ENCODE measurements at regions not wholly inside any gene's neighbourhood (a gene's known extent, or its start where the extent isn't known, plus 50 kb on each side); places are given as distances from the start of the nearest gene placed in this dataset.

GRCh38 chr9:119652931-119653330 lies 283.7 kb upstream of the BRINP1 start:
- TF ChIP-seq POLR2A (IDR thresholded peaks at IDR 0.05): no peak
- TF ChIP-seq, protein P1, sequence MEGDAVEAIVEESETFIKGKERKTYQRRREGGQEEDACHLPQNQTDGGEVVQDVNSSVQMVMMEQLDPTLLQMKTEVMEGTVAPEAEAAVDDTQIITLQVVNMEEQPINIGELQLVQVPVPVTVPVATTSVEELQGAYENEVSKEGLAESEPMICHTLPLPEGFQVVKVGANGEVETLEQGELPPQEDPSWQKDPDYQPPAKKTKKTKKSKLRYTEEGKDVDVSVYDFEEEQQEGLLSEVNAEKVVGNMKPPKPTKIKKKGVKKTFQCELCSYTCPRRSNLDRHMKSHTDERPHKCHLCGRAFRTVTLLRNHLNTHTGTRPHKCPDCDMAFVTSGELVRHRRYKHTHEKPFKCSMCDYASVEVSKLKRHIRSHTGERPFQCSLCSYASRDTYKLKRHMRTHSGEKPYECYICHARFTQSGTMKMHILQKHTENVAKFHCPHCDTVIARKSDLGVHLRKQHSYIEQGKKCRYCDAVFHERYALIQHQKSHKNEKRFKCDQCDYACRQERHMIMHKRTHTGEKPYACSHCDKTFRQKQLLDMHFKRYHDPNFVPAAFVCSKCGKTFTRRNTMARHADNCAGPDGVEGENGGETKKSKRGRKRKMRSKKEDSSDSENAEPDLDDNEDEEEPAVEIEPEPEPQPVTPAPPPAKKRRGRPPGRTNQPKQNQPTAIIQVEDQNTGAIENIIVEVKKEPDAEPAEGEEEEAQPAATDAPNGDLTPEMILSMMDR (IDR thresholded peaks at IDR 0.05): no peak
- 53 to 67% methylated on average over 5 of the region's 5 CpGs for WGBS, 2 donors
- no peak overlapping the region for H3K4me3 ChIP-seq (ENCODE audit: low read depth, poor library complexity, severe bottlenecking)
- intact Hi-C loops (cut with DNase I; ENCODE audit: low total_unique reads): loop anchor here (10.0 kb wide), 1 partner anchor 268 kb away; no protein-coding TSS in a partner anchor
- DNase-seq (ENCODE audit: low spot score in 2 of 2): no peak

DNA sequence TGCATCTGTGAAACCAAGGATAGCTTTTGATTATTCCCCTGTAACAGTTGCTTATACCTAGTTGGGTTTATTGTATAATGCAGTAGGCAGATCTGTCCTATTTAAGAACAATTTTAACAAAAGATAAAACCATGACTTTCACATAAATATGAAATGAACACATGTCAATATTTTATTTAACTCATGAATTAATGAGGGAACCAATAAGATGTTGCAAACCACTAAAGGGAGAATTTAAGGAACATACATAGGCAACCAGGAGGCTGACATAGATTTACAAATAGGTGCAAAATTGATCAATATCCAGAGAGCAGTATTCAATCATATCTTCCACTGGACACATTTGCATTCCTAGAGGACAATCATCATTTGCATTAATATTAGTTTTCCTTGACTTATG lies 280.0 kb upstream of the BRINP1 start:
- no peak for DNase-seq (ENCODE audit: low spot score in 2 of 2)
- TF ChIP-seq, protein P1 (IDR thresholded peaks at IDR 0.05): no peak
- TF ChIP-seq POLR2A (IDR thresholded peaks at IDR 0.05): no peak
- intact Hi-C loops (cut with DNase I; ENCODE audit: low total_unique reads): no loop called here
- H3K4me3 ChIP-seq (ENCODE audit: low read depth, poor library complexity, severe bottlenecking): no peak overlapping the region

DNA sequence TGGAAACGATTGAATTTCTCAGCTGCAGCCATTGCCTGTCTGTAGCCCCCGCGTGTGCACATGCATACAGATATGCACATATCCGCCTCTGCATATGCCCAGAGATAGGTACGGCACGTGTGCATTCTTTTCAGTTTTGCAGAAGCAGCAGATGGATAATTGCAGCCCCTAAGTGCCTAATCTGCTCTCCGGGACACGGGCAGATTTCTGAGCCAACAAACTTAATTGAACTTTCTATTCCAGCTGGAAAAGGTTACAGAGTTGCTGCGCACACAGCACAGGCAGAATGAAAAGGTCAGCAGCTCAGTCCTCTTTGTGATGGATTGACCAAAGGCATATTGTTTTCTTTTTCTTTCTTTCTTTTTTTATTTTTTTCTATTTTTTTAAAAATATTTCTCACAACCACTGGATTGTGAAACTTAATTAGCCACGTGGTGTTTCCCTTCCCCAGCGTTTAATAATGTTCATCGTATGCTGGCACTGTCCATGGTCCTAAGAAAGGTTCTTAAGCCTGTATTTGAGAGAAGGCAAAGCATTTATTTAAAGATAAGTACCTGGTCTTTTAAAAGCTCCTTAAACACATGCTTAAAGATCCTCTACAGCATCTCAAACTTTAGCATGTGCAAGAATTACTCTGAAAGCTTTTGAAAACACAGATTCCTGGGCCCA lies 270.2 kb upstream of the BRINP1 start:
- TF ChIP-seq, protein P1 (IDR thresholded peaks at IDR 0.05): no peak
- TF ChIP-seq POLR2A (IDR thresholded peaks at IDR 0.05): no peak
- intact Hi-C loops (cut with DNase I; ENCODE audit: low total_unique reads): no loop called here
- DNase-seq (ENCODE audit: low spot score in 2 of 2): no peak
- no peak overlapping the region for H3K4me3 ChIP-seq (ENCODE audit: low read depth, poor library complexity, severe bottlenecking)
- 54 to 56% methylated on average over 12 of the region's 12 CpGs for WGBS, 2 donors

GRCh38 chr9:119634006-119634405 lies 264.8 kb upstream of the BRINP1 start:
- intact Hi-C loops (cut with DNase I; ENCODE audit: low total_unique reads): no loop called here
- 64 to 67% methylated on average over 8 of the region's 8 CpGs for WGBS, 2 donors
- H3K4me3 ChIP-seq (ENCODE audit: low read depth, poor library complexity, severe bottlenecking): no peak overlapping the region
- no peak for DNase-seq (ENCODE audit: low spot score in 2 of 2)
- TF ChIP-seq POLR2A (IDR thresholded peaks at IDR 0.05): no peak
- TF ChIP-seq, protein P1 (IDR thresholded peaks at IDR 0.05): no peak

DNA sequence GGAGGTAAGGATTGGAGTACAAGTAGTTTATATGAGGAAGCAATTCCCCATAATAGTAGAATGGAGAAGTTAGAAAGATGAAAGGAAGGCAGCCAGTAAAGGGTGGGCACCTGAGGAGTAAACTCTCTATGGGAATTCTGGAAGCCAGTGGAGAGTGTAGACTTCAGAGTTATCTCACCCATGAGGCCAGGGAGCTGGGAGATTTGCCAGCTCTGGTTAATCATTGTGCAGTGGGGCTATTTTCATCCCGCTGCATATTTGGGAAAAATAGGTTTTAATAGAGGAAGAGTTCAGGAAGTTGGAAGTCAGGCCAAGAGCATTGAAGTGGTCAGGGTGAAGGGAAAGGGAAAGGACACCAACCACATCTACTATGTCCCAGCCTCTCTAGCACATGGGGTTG lies 242.3 kb upstream of the BRINP1 start:
- intact Hi-C loops (cut with DNase I; ENCODE audit: low total_unique reads): no loop called here
- WGBS, 2 donors: 57 to 77% methylated on average over 1 of the region's 1 CpG
- TF ChIP-seq POLR2A (IDR thresholded peaks at IDR 0.05): no peak
- TF ChIP-seq, protein P1 (IDR thresholded peaks at IDR 0.05): no peak
- DNase-seq (ENCODE audit: low spot score in 2 of 2): no peak
- no peak overlapping the region for H3K4me3 ChIP-seq (ENCODE audit: low read depth, poor library complexity, severe bottlenecking)

Measured in lower leg skin (tissue), 4 donors.